Panc1 (cell line): ENCODE measurements at regions not wholly inside any gene's neighbourhood (a gene's known extent, or its start where the extent isn't known, plus 50 kb on each side); places are given as distances from the start of the nearest gene placed in this dataset.
"Not testable (repeated sequence)": the region's sequence is repeated elsewhere in the genome, so short reads cannot be mapped to it uniquely, and the experiment has no call there.

Experiments
- ATAC-seq: fragments of 200-7000 bp; cut with Tn5 transposase; 2 replicates; pipeline ENCODE4 v1.9.1; 2020; ENCODE audit warnings: mild to moderate bottlenecking, moderate library complexity
- BruUV-seq: library from RNA; stranded (reverse); fragments of 400-500 nt; replicated peaks from 2 replicates; lab custom pipeline; 2021; lab: Mats Ljungman, UMichigan
- CTCF ChIA-PET: fragments of 300-600 bp; sonication (Branson Sonifier 250); formaldehyde crosslinking; loops from one replicate; lab custom pipeline; 2022; ENCODE audit warnings: antibody characterized with exemption; lab: Charles Lee
- POLR2A ChIA-PET: fragments of 300-600 bp; sonication (Branson Sonifier 250); formaldehyde crosslinking; loops from one replicate; lab custom pipeline; 2022; ENCODE audit warnings: antibody characterized with exemption; lab: Charles Lee
- DNase-seq: peaks from one replicate; pipeline ENCODE4 v3.0.0-alpha.2; 2010; ENCODE audit warnings: low read depth, low spot score
- H3K27ac ChIP-seq: 2 replicates; pipeline ENCODE4 v1.5.1; 2011; ENCODE audit warnings: mild to moderate bottlenecking, low read length, inconsistent platforms
- H3K27me3 ChIP-seq: fragments of 200-500 bp; sonication (Bioruptor generic); 2 replicates; pipeline ENCODE4 v1.6.0; 2014; ENCODE audit warnings: low read length, inconsistent platforms; ENCODE audit not compliant: control insufficient read depth, insufficient read depth
- H3K36me3 ChIP-seq: fragments of 200-500 bp; sonication (Bioruptor generic); 2 replicates; pipeline ENCODE4 v1.5.1; 2014; ENCODE audit warnings: inconsistent platforms, mild to moderate bottlenecking, low read length, moderate library complexity; ENCODE audit not compliant: control insufficient read depth, insufficient read depth
- H3K4me1 ChIP-seq: 2 replicates; pipeline ENCODE4 v1.5.1; 2011; ENCODE audit warnings: inconsistent platforms, mild to moderate bottlenecking, low read length, moderate library complexity; ENCODE audit not compliant: control insufficient read depth, insufficient read depth
- H3K4me3 ChIP-seq, 2 experiments: 2 replicates each; pipeline ENCODE4 v1.5.1; 2011 to 2012; ENCODE audit warnings: low read depth in 2 of 2, low read length in 2 of 2, mild to moderate bottlenecking in 2 of 2, inconsistent platforms in 1 of 2, moderate library complexity in 1 of 2
- H3K9me3 ChIP-seq: fragments of 200-500 bp; sonication (Bioruptor generic); 2 replicates; pipeline ENCODE4 v1.5.1; 2014; ENCODE audit warnings: low read depth, mild to moderate bottlenecking, inconsistent platforms, low read length, moderate library complexity; ENCODE audit not compliant: control insufficient read depth, insufficient read depth
- CTCF ChIP-seq: fragments of 450-650 bp; IDR thresholded peaks from 2 replicates; pipeline ENCODE4 v1.5.1; 2017; ENCODE audit warnings: mild to moderate bottlenecking
- POLR2AphosphoS5 ChIP-seq: IDR thresholded peaks from 2 replicates; pipeline ENCODE4 v1.6.1; 2012; ENCODE audit warnings: mild to moderate bottlenecking, low read depth, low read length, moderate library complexity
- REST ChIP-seq, 2 experiments: IDR thresholded peaks; 2 replicates each; pipeline ENCODE4 v1.6.1; 2011 to 2012; ENCODE audit warnings: low read depth in 2 of 2, control low read depth in 1 of 2, low read length in 1 of 2, mild to moderate bottlenecking in 1 of 2, moderate library complexity in 1 of 2; ENCODE audit not compliant: insufficient read depth in 1 of 2
- SIN3A ChIP-seq: IDR thresholded peaks from 2 replicates; pipeline ENCODE4 v1.6.1; 2012; ENCODE audit warnings: low read depth, mild to moderate bottlenecking, low read length, moderate library complexity, borderline replicate concordance; ENCODE audit not compliant: insufficient read depth
- TCF7L2 ChIP-seq: IDR thresholded peaks from 2 replicates; pipeline ENCODE4 v1.6.1; 2011; ENCODE audit warnings: mild to moderate bottlenecking, low read depth, low read length, inconsistent platforms
- in situ Hi-C: cut with HindIII; loops from 2 replicates; pipeline ENCODE4 v1.10.0; 2016; ENCODE audit warnings: low sequenced_read_pairs, low pct_unique_long_range_greater_than_20kb
- intact Hi-C: fragments of 100-400 bp; cut with micrococcal nuclease; formaldehyde crosslinking; loops from one replicate; pipeline ENCODE4 v1.10.0; 2022; ENCODE audit not compliant: unreplicated experiment

- ATAC-seq (no peak), DNase-seq (no peak)
- ChIA-PET POLR2A (no interaction called here), CTCF (no interaction called here)
- Histone ChIP-seq H3K9me3 (no peaks in the 10 kb centered on the region), H3K27ac (no peak overlapping the region), H3K4me1 (no peaks in the 10 kb centered on the region), H3K36me3 (no peaks in the 10 kb centered on the region), H3K4me3 (no peak overlapping the region), H3K27me3 (no peaks in the 10 kb centered on the region)
- TF ChIP-seq REST (IDR thresholded peaks at IDR 0.05; ENCODE audit: insufficient read depth in 1 of 2, low read depth in 2 of 2, low read length in 1 of 2) (no peak), TCF7L2 (no peak), SIN3A (no peak), POLR2AphosphoS5 (no peak), CTCF (no peak)
- no TSS peak for BruUV-seq
- in situ Hi-C loops, result no loop called here
- intact Hi-C loops, result no loop called here
Observed at GRCh38 chrX:55867708-55868107, 150.2 kb downstream of the RRAGB start.

GRCh38 chrX:55874807-55875206 is 157.3 kb downstream of the RRAGB start:
- Histone ChIP-seq H3K36me3 (no peaks in the 10 kb centered on the region), H3K27ac (no peak overlapping the region), H3K4me1 (no peaks in the 10 kb centered on the region), H3K4me3 (no peak overlapping the region), H3K27me3 (no peaks in the 10 kb centered on the region), H3K9me3 (no peaks in the 10 kb centered on the region)
- CTCF ChIA-PET, result no interaction called here
- no peak for ATAC-seq
- intact Hi-C loops (no loop called here), in situ Hi-C loops (no loop called here)
- no TSS peak for BruUV-seq
- no peak for TF ChIP-seq CTCF
- TF ChIP-seq SIN3A, result no peak
- no peak for TF ChIP-seq TCF7L2
- no peak for TF ChIP-seq REST (IDR thresholded peaks at IDR 0.05; ENCODE audit: insufficient read depth in 1 of 2, low read depth in 2 of 2, low read length in 1 of 2)
- TF ChIP-seq POLR2AphosphoS5, result no peak
- DNase-seq, result no peak
- POLR2A ChIA-PET, result no interaction called here

- ATAC-seq, H3K4me3 ChIP-seq, intact Hi-C loops, H3K9me3 ChIP-seq, H3K36me3 ChIP-seq, BruUV-seq, H3K27ac ChIP-seq, H3K27me3 ChIP-seq, DNase-seq, POLR2A ChIA-PET, H3K4me1 ChIP-seq, in situ Hi-C loops, CTCF ChIA-PET: not testable (repeated sequence)
Observed at GRCh38 chrX:55883541-55883940, 166.0 kb downstream of the RRAGB start.
